ENCODE measurements at regions not wholly inside any gene's neighbourhood (a gene's known extent, or its start where the extent isn't known, plus 50 kb on each side); places are given as distances from the start of the nearest gene placed in this dataset.

DNA sequence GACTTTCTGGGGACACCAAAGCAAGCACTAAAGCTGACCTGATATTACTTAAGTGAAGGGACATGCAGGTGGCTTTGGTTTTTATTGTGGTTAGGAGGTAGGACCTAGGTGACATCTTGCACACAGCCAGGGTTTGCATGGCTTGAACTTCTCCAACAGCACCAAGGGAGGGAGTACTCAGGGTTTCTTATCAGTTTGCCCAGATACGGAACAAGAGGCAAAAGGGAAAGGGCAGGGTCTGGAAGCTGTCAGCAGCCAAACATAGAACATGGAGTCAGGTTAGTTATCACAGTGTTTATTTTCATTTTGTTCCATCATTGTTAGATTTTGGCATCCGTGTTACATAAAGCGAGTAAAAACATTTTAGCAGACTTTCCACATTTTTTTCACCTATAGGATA, 186.3 kb upstream of the CLEC14A start:
- Histone ChIP-seq H4K20me1 (replicated peaks; ENCODE audit: control insufficient read depth, insufficient read depth, low read length) (no peaks in the 10 kb centered on the region), H3K79me2 (ENCODE audit: control insufficient read depth, insufficient read depth, low read length) (no peaks in the 10 kb centered on the region), H3K4me2 (ENCODE audit: insufficient read depth, low read length) (no peak overlapping the region), H3K4me1 (replicated peaks in 1 of 2; ENCODE audit: control insufficient read depth in 2 of 2, insufficient read depth in 2 of 2, low read length in 2 of 2) (no peaks in the 10 kb centered on the region), H3K9me1 (ENCODE audit: control insufficient read depth, insufficient read depth, low read length) (no peaks in the 10 kb centered on the region), H2AFZ (ENCODE audit: low read depth, low read length) (no peak overlapping the region), H3K27me3 (ENCODE audit: control insufficient read depth in 2 of 2, insufficient read depth in 2 of 2, low read length in 2 of 2) (no peaks in the 10 kb centered on the region), H3K4me3 (no peak overlapping the region), H3K9ac (ENCODE audit: insufficient read depth in 1 of 2, low read depth in 2 of 2, low read length in 2 of 2) (no peak overlapping the region), H3K36me3 (ENCODE audit: control insufficient read depth, insufficient read depth, low read length) (no peaks in the 10 kb centered on the region), H3K9me3 (replicated peaks; ENCODE audit: control insufficient read depth, insufficient read depth, low read depth, low read length) (no peaks in the 10 kb centered on the region), H3K27ac (ENCODE audit: extremely low read depth, low read depth, low read length) (no peak overlapping the region)
- no peak for ATAC-seq
- ChIA-PET POLR2A (no interaction called here), CTCF (ENCODE audit: low intra/inter-chr PET ratio) (no interaction called here)
- in situ Hi-C loops (cut with MboI), result no loop called here
- no peak for TF ChIP-seq ZNF263 (CRISPR knock-in tag; IDR thresholded peaks at IDR 0.05; ENCODE audit: borderline replicate concordance)
- TF ChIP-seq RBFOX2 (IDR thresholded peaks at IDR 0.05; ENCODE audit: low read depth, low read length), result no peak
- TF ChIP-seq XRCC5 (IDR thresholded peaks at IDR 0.05; ENCODE audit: low read depth, low read length), result no peak
- no peak for TF ChIP-seq SRSF3 (IDR thresholded peaks at IDR 0.05; ENCODE audit: insufficient read depth, low read length)
- TF ChIP-seq MEIS2 (IDR thresholded peaks at IDR 0.05; ENCODE audit: partially characterized antibody), result no peak
- no peak for TF ChIP-seq PHB2 (IDR thresholded peaks at IDR 0.05; ENCODE audit: low read depth)
- TF ChIP-seq, protein P1, sequence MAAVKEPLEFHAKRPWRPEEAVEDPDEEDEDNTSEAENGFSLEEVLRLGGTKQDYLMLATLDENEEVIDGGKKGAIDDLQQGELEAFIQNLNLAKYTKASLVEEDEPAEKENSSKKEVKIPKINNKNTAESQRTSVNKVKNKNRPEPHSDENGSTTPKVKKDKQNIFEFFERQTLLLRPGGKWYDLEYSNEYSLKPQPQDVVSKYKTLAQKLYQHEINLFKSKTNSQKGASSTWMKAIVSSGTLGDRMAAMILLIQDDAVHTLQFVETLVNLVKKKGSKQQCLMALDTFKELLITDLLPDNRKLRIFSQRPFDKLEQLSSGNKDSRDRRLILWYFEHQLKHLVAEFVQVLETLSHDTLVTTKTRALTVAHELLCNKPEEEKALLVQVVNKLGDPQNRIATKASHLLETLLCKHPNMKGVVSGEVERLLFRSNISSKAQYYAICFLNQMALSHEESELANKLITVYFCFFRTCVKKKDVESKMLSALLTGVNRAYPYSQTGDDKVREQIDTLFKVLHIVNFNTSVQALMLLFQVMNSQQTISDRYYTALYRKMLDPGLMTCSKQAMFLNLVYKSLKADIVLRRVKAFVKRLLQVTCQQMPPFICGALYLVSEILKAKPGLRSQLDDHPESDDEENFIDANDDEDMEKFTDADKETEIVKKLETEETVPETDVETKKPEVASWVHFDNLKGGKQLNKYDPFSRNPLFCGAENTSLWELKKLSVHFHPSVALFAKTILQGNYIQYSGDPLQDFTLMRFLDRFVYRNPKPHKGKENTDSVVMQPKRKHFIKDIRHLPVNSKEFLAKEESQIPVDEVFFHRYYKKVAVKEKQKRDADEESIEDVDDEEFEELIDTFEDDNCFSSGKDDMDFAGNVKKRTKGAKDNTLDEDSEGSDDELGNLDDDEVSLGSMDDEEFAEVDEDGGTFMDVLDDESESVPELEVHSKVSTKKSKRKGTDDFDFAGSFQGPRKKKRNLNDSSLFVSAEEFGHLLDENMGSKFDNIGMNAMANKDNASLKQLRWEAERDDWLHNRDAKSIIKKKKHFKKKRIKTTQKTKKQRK (IDR thresholded peaks at IDR 0.05; ENCODE audit: borderline replicate concordance, low read depth, low read length), result no peak
- no peak for TF ChIP-seq GATAD2B (IDR thresholded peaks at IDR 0.05; ENCODE audit: borderline replicate concordance)
- TF ChIP-seq, protein P2, sequence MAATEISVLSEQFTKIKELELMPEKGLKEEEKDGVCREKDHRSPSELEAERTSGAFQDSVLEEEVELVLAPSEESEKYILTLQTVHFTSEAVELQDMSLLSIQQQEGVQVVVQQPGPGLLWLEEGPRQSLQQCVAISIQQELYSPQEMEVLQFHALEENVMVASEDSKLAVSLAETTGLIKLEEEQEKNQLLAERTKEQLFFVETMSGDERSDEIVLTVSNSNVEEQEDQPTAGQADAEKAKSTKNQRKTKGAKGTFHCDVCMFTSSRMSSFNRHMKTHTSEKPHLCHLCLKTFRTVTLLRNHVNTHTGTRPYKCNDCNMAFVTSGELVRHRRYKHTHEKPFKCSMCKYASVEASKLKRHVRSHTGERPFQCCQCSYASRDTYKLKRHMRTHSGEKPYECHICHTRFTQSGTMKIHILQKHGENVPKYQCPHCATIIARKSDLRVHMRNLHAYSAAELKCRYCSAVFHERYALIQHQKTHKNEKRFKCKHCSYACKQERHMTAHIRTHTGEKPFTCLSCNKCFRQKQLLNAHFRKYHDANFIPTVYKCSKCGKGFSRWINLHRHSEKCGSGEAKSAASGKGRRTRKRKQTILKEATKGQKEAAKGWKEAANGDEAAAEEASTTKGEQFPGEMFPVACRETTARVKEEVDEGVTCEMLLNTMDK (IDR thresholded peaks at IDR 0.05; ENCODE audit: borderline replicate concordance, insufficient read depth, low read depth, low read length, poor library complexity, severe bottlenecking), result no peak
- no peak for TF ChIP-seq GABPB2 (CRISPR knock-in tag; conservative IDR thresholded peaks at IDR 0.05)
- WGBS (ENCODE audit: insufficient coverage, low coverage, missing lambda C conversion rate), result 0% methylated on average over 3 of the region's 3 CpGs
- BruUV-seq (replicated peaks), result no TSS peak
- FAIRE-seq, result no peak
- no peak for DNase-seq (ENCODE audit: extremely low read depth in 1 of 4, low spot score in 3 of 4)
- intact Hi-C loops (cut with micrococcal nuclease), result no loop called here
